HG03064 (cell line): ENCODE measurements at regions not wholly inside any gene's neighbourhood (a gene's known extent, or its start where the extent isn't known, plus 50 kb on each side); places are given as distances from the start of the nearest gene placed in this dataset.

ENCODE experiments used
- ATAC-seq: cut with Tn5 transposase; IDR thresholded peaks from one replicate; pipeline ENCODE4 v1.9.1; 2021; ENCODE audit warnings: low read depth; ENCODE audit not compliant: unreplicated experiment

- no peak for ATAC-seq
Measured at GRCh38 chr2:164044622-164045021, 308.8 kb upstream of the FIGN start.

- no peak for ATAC-seq
Measured at GRCh38 chr2:164039270-164039669, 303.5 kb upstream of the FIGN start.

GRCh38 chr2:164032995-164033394, 297.2 kb upstream of the FIGN start:
- ATAC-seq = no peak

GRCh38 chr2:164030623-164031022, 294.8 kb upstream of the FIGN start:
- no peak for ATAC-seq

- no peak for ATAC-seq
Measured at GRCh38 chr2:164028814-164029534, 293.2 kb upstream of the FIGN start.

GRCh38 chr2:164024396-164024795, 288.6 kb upstream of the FIGN start:
- ATAC-seq = no peak

GRCh38 chr2:164023896-164024295, 288.1 kb upstream of the FIGN start:
- ATAC-seq = no peak

GRCh38 chr2:164015328-164016123, 279.7 kb upstream of the FIGN start:
- peak; percentile 97 for ATAC-seq

GRCh38 chr2:164014791-164015190, 279.0 kb upstream of the FIGN start:
- no peak for ATAC-seq

- ATAC-seq = no peak
Measured at GRCh38 chr2:164014068-164014731, 278.4 kb upstream of the FIGN start.

- ATAC-seq = no peak
Measured at GRCh38 chr2:164012581-164012980, 276.8 kb upstream of the FIGN start.

GRCh38 chr2:164009756-164010337, 274.0 kb upstream of the FIGN start:
- no peak for ATAC-seq

GRCh38 chr2:164008752-164009151, 272.9 kb upstream of the FIGN start:
- ATAC-seq = no peak

- no peak for ATAC-seq
Measured at GRCh38 chr2:164006704-164007103, 270.9 kb upstream of the FIGN start.

GRCh38 chr2:164000176-164000575, 264.4 kb upstream of the FIGN start:
- ATAC-seq = no peak

GRCh38 chr2:163997466-163997865, 261.7 kb upstream of the FIGN start:
- ATAC-seq = no peak

GRCh38 chr2:163990541-163990940, 254.7 kb upstream of the FIGN start:
- no peak for ATAC-seq

- no peak for ATAC-seq
Measured at GRCh38 chr2:163990101-163990500, 254.3 kb upstream of the FIGN start.

GRCh38 chr2:163987175-163987940, 251.6 kb upstream of the FIGN start:
- no peak for ATAC-seq

GRCh38 chr2:163984986-163985385, 249.2 kb upstream of the FIGN start:
- ATAC-seq = no peak
